ENCODE measurements at regions not wholly inside any gene's neighbourhood (a gene's known extent, or its start where the extent isn't known, plus 50 kb on each side); places are given as distances from the start of the nearest gene placed in this dataset.
"Not testable (repeated sequence)": the region's sequence is repeated elsewhere in the genome, so short reads cannot be mapped to it uniquely, and the experiment has no call there.

DNA sequence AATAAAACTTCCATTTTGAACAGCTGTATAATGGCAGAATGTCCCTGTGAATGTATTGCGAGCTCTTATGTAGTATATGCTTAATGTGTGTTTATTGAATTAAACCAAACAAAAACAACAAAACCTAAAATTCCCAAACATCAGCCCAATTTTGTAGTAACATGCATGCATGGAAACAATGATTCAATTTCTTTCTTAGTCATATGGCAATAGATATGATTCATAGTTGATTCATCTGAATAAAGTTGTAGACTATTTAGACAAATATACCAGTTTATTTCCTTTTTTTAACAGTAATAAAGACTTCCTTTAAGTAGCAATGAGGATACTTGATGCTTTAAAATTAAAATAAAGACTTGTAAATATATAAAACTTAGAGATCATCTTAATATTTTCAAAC is 670.6 kb downstream of the CD109 start:
- DNase-seq: no peak

DNA sequence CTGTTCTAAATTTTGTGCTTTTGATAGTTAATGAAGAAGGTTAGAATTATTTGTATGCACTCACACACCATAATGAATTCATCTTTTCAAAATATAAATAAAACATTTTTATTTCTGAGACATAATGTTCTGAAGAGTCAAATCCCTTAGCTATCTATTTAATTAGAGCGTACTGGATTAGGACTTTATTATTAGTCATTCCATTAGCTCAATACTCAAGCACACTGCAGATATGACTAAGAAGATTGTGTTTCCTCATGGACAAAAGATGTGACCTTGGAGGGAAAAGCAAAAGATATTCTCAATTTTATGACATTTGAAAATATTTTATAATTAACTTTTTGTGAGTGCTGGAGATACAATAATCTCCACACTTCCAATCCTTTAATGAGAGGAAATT is 666.4 kb downstream of the CD109 start:
- no peak for DNase-seq

DNA sequence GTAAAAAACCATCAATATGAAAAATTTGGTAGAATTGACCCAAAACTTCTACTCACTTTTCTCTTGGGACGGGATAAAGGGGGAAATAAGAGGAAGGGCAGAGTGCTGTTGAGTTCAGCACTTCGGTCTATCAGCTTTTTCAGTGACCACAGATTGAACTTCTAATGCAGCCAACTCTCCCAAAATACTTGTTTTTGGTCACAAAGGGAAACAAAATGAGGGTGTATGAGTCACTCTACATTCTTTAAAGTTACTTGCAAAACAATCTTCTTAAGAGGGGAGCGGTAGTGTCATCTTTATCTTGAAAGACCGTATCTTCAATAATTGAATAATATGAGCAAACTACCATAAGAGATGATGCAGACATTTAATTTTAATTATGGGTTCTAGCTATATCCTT is 661.3 kb downstream of the CD109 start:
- no peak for DNase-seq

DNA sequence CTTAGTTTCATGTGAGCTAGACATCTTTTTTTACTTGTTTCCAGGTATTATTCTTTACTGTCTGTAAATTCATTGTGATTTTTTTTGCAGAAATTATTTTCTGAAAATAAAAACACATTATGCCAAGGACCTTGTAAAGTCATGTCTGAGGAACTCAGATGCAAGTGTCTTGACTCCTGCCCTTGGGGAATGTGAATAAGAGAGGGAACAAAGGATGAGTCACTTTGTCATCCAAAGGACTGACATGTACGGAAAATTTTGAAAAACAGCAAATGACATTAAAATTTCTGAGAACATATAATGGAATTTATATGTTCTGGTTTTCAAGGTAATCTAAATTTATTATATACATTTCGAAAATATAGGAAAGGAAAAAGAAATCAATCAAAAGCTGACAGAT is 660.4 kb downstream of the CD109 start:
- no peak for DNase-seq

DNA sequence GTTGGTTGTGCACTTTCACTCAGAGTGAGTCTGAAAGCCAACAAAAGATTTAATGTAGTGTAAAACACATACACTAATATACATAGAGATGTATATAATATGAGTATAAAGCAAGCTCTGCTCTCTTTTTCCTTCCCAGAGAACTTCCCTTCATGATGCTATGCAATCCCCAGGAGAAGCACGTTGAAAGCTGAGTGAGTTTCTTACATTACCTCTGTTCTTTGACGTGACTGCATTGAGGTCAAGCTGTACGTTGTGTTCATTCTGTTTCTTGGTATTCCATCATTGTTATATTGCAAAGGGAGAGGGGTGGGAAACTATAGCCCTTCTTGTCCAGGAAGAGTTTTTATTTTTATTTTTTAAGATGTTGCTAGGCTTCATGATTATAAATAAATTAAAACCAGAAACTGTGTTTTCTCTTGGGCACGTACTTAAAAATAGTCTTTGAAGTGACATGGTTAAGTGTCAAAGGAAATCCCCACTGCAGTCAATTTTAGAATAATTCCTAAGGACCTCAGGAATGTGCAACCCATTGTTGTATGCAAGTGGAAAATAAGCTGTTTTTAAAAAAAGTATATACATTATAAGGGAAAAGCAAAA is 651.0 kb downstream of the CD109 start:
- no peak for DNase-seq

DNA sequence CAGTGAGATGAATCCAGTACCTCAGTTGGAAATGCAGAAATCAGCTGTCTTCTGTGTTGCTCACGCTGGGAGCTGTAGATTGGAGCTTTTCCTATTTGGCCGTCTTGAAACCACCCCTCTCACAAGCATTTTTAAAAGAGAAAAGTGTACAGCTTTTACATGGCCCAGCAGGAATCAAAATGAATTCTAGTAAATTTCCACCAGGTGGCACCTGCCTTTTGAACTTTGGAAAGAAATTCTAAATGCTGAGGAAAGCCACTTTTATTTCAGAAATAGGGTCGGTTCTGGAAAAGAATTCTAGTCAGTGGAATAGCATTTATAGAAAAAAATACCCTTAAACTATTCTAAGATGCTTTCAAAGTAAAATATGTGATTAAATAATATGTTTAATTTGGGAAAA is 647.8 kb downstream of the CD109 start:
- DNase-seq: peak in 1 of 2 experiments; percentile 2

DNA sequence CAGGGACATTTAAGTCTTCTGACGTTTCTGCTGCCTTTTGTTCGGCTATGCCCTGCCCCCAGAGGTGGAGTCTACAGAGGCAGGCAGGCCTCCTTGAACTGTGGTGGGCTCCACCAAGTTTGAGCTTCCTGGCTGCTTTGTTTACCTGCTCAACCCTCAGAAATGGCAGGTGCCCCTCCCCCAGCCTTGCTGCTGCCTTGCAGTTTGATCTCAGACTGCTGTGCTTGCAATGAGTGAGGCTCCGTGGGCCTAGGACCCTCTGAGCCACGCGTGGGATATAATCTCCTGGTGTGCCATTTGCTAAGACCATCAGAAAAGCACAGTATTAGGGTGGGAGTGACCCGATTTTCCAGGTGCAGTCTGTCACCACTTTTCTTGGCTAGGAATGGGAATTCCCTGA is 647.3 kb downstream of the CD109 start:
- DNase-seq: not testable (repeated sequence)

DNA sequence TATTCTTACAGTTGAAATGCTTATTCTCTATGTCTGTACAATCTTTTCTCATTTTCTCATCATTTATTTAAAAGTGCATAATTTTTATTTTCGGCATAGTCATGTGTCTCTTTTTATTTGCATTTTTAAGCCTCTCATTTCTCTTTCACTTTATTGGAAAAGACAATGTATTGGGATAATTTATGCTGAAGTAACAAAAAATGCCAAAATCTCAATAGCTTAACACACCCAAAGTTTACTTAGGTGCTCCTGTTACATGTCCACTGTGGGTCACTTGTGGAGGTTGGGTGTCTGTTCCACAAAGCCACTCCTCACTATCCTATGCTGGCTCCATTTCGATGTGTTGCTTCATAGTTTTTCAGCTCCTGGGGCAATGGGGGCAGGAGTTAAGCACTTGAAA is 638.7 kb downstream of the CD109 start:
- no peak for DNase-seq

DNA sequence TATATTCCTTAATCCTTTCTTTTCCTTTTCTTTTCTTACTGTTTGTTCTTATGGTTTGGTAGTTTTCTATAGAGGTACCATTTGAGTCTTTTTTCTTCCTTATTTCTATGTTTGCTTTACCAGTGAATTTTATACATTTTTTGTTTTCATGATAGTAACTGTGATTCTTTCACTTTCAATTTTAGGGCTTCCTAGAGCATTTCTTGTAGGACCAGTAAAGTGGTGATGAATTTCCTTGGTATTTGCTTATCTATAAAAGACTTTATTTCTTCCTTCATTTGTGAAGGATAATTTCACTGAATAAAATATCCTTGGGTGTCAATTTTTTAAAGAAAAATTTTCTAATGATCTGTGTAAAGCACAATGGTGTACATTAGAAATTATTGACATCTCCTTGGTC is 637.4 kb downstream of the CD109 start:
- no peak for DNase-seq

DNA sequence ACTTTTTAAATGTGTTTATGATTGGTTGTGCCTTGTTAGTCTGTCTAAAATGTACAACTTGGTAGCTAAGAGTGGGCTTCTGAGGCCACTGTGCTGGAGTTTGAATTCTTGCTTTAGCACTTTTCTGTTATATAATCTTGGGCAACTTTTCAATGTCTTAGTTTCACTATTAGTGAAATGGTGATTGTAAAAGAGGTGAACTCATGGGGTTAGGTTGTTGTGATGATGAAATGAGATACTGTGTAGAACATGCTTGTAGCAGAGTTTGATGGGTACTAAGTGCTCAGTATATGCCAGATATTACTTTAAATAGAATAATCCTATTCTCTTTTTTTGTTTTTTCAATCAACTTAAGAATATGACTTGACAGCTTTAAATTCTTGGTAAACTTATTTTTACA is 624.7 kb downstream of the CD109 start:
- no peak for DNase-seq

DNA sequence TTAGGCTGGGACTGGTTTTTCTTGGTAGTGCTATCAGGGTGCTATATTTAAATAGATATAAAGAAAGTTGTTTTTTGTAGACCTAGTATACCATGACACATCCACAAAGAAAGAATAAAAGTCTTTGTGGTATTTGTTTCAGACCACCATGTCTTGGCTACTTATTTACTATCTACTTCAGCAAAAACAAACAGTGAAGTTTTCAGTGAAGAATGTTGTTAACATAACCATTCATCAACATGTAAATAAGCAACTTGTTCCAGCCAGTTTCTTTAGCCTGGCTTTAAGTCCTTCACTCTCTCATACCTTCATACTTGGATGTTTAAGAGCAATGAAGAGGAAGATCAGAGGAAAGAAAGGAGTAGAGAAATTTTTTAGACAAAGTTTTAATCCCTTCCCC is 624.1 kb downstream of the CD109 start:
- DNase-seq: no peak

DNA sequence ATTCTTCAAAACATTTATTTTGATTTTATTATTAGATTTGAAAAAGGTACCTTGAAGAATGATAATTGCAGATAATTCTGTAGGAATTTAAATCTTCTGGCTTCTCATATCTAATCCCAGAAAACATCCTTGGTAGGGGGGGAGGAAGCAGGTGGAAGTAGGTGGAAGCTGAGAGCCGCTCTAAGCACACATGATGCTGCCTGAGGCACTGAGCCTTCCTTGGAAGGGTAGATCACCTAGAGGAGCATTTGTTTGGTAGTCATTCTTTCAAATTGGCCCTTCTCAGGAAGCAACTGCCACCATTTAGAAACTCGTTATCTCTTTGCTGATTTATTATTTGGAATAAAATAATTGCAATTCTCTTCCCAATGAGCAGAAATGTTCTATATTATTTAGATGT is 623.3 kb downstream of the CD109 start:
- DNase-seq: no peak

DNA sequence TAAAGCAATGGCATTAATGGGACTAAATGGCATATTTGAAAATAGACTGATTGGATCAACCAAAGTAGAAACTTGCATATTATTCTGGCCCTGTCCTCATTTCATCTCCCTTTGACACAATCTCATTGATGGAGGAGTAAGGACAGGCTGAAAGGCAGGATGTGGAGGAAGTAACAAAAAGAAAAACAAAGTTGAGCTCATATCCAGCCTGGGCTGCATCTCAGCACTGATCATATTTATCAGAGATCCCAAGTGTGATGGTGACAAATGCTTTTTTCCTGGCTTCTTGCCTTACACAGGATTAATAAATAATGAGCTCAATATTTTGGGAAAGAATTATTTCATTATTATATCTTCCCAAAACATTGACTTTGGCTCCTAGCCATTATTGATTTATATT is 622.7 kb downstream of the CD109 start:
- no peak for DNase-seq

DNA sequence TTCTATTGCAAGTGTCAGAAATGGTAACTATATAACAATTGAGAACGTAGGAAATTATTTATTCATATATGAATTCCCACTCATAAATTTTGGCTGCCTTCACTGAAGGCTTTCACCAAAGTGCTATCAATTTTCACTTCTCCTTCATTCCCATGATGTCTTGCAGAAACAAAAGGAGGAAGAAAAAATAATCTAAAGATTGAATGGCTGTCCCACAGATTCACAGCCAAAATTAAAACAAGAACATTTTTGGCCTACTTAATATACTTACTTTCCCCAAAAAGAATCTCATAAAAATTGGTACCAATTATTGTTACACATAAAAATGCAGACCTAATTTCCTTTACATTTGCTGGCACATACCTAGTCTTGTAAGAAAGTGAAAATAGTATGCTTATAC is 616.1 kb downstream of the CD109 start:
- DNase-seq: no peak

DNA sequence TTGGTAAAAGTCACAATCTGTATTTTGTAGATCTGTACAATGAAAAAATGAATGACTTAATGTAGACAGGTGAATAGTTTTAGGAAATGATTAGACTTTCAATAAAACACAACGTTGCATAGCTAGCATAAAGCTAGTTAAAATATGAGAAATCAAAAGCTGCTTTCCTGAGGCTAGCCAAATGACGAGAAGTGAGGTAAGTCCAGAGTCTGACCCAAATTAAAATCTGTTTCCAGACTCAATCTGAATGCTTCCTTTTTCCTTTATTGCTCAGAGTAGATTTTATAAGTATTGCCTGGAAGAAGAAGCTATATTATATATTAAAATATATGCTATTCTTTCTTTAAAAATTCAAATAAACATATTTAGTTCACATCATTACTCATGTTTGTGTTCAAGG is 615.4 kb downstream of the CD109 start:
- no peak for DNase-seq

DNA sequence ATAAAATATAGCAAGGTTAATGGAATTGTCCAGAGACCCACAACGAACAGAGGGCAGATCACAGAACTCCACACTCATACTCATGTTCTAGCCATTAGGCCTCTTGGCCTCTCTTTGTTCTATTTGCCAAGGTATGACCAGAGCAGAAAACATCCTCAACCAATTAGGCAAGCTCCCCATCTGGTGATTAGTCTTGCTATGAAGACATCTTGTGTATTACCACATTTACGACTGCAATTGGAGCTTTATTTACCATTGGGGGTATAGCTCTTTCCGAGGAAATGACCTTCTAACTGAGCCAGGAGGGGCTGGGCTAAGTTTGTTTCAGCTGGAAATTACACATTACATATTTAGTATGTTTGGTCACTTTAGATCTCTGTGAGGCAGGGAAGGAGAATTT is 593.9 kb downstream of the CD109 start:
- no peak for DNase-seq

DNA sequence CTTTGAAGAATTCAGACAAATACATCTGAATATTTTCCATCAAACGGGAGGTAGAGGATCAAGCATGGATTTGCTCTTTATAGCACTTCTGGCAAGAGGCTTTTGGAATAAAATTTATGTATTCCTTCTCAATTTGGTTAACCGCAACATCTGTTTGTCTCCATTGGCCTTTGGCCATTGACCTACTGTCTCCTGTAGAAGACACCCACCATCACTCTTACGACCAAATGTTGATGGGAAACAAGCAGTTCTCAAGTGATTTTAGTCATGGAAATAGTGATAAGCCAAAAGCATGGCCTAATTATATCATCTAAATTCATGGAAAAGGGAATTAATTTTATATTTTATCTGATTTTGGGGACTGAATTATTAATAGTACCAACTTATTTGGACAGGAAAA is 591.9 kb downstream of the CD109 start:
- DNase-seq: no peak

DNA sequence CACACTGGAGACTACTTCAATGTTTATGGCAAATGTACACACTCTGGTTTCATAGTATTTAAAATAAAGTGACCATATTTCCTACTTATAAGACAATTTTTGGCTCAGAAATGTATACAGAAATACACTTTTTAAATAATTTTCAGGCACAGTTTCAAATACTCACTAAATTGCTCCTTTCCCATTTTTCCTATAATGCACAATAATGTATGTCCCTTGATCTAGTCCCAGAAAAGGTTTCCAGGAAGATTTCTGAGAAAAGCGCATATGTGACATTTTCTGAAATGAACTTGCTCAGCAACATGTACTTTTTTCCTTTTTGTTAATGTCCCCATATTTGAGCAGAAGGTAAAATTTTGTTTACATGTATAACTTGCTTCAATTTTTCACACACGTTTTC is 591.4 kb downstream of the CD109 start:
- DNase-seq: no peak

DNA sequence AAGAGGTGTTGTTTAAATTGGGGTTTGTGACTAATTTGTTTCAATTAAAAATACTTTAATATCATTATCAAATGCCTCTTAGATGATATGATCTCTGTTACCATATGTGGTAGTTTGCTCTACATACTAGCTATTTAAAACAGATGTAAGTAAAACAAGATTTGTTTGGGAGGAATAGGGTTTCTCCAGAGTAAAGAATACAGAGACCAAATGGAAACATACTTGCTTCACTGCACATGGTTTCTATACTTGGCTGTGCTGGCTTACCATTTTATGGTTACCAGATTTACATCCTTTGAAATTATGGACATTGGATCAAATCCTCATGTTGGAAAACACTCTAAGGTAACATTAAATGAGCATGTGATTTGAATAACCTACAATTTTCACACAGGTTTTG is 588.3 kb downstream of the CD109 start:
- DNase-seq: no peak

DNA sequence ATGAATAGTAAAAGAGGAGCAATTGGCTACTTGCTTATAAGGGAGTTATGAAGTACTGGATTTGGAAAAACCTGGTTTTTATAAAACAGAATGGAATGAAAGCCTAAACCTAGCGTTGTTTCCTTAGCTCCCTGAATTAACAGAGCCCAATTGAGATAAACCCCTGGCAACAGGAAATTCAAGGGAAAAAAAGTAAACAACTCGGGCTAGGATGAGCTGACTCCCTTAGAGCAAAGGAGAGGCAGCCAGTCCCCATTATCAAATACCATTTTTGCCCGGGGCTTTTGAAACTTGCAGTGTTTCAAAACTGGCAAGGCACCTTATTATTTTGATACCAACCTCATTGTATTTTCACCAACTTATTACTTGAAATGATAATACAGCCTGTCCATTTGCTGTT is 587.5 kb downstream of the CD109 start:
- no peak for DNase-seq

DNA sequence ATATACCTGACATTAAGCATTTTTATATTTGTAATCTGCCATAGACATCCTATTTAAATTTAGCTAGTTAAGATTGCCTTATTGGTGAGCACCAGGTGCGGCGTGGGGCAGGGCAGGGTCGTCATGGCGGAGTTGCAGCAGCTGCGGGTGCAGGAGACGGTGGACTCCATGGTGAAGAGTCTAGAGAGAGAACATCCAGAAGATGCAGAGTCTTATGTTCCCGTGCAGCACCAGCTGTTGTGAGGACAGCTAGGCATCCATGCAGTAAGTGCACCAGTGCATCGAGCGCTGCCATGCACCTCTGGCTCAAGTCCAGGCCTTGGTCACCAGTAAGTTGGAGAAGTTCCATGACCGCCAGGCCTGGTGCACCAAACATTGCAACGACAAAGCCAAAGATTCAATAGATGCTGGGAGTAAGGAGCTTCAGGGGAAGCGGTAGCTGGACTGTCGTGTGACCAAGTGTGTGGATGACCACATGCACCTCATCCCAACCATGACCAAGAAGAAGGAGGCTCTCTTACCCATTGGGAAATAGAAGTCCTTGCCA is 586.2 kb downstream of the CD109 start:
- no peak for DNase-seq

DNA sequence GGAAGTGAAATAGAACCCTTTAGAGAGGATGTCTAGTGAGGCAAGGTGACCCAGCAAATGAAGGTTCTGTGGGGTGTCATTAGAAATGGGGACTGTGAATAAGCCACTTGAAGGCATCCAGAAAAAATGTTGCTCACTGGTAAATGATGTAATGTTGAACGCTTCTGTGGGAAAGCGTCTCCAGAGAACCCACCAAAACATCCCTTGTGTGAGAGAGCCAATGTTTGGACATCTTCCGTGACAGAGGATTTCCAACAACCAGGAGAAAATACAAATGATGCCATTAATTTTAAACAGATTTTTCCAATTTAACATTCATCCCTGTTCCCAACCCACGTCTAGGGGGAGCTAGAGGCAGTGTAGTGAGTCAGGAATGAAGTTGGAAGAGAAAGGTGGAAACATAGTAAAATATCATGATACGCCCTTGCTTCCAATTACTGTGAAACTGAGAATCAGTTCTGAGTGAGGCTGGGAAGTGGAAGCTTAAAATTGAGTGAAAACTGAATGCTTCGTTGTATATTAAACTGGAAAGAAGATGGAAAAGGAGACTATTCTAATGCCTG is 584.2 kb downstream of the CD109 start:
- no peak for DNase-seq

DNA sequence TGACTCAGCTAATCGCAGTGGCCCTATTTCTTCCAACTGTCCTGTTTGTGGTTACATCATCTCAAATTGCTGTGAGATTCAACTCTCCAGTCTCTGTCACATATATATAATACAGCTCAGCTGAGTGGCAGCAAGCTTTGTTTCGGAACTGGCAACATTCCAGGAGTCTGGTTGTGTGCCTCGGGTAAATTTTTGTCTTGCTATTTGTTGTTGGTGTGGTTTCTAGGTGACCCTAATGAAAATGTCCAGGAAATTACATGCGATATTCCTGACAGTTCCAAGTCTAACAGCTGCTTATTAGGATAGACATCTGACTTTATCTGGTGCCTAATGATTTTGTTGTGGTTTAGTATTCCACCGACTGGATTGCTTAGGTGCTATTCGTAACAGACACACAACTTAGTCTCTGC is 581.8 kb downstream of the CD109 start:
- DNase-seq: peak; percentile 31 to 56

DNA sequence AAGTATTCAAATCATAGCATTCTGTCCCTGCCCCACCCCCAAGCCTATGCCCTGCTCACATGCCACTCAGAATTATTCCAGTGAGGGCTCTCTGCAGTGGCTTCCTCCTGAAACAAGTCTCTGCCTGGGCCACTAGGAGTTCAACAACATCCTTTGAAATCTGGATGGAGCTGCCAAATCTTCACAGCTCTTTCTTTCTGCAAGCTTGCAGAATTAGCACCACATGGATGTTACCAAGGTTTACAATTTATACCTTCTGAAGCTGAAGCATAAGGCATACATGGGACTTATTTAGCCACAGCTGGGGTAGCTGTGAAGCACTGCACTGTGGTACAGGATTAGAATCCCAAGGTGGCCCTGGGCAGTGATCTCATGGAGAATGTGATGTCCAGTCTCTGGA is 577.5 kb downstream of the CD109 start:
- DNase-seq: no peak

DNA sequence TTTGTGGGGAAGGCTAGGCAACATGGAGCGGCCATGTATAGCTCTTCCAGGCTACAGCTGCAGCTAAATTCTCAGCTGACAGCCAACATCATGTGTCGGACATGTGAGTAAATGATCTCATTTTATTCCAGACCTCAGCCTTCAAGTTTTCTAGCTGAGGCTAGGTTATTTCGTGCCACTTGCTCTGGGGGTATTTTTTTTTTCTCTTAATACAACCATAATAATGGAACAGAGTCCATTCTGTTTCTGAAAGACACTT is 573.5 kb downstream of the CD109 start:
- DNase-seq: no peak

Measured in SHP77 (cell line).